Hepatocyte (in vitro differentiated cells): ENCODE measurements at regions not wholly inside any gene's neighbourhood (a gene's known extent, or its start where the extent isn't known, plus 50 kb on each side); places are given as distances from the start of the nearest gene placed in this dataset.

ENCODE experiments used
- DNase-seq: peaks from one replicate; pipeline ENCODE4 v3.0.0-alpha.2; 2016; ENCODE audit warnings: low spot score
- H2AFZ ChIP-seq: fragments of 200-600 bp; sonication (generic); 2 replicates; pipeline ENCODE4 v1.6.0; 2016; ENCODE audit warnings: antibody characterized with exemption, mild to moderate bottlenecking
- H3K27ac ChIP-seq: fragments of 200-600 bp; sonication (generic); 2 replicates; pipeline ENCODE4 v1.5.1; 2016; ENCODE audit warnings: mild to moderate bottlenecking
- H3K27me3 ChIP-seq: fragments of 200-600 bp; sonication (generic); 2 replicates; pipeline ENCODE4 v1.6.1; 2016
- H3K36me3 ChIP-seq: fragments of 200-600 bp; sonication (generic); replicated peaks from 2 replicates; pipeline ENCODE4 v1.5.1; 2016; ENCODE audit warnings: low read depth; ENCODE audit not compliant: insufficient read depth
- H3K4me1 ChIP-seq: fragments of 200-600 bp; sonication (generic); 2 replicates; pipeline ENCODE4 v1.5.1; 2016; ENCODE audit warnings: mild to moderate bottlenecking, moderate library complexity; ENCODE audit not compliant: insufficient read depth
- H3K4me2 ChIP-seq: fragments of 200-600 bp; sonication (generic); 2 replicates; pipeline ENCODE4 v1.6.0; 2016
- H3K4me3 ChIP-seq: fragments of 200-600 bp; sonication (generic); 2 replicates; pipeline ENCODE4 v1.5.1; 2016; ENCODE audit warnings: mild to moderate bottlenecking
- H3K79me2 ChIP-seq: fragments of 200-600 bp; sonication (generic); 2 replicates; pipeline ENCODE4 v1.6.0; 2017; ENCODE audit warnings: mild to moderate bottlenecking
- H3K9me2 ChIP-seq: fragments of 200-600 bp; sonication (generic); replicated peaks from 2 replicates; pipeline ENCODE4 v1.6.0; 2017; ENCODE audit warnings: mild to moderate bottlenecking; ENCODE audit not compliant: insufficient read depth
- H3K9me3 ChIP-seq: fragments of 200-600 bp; sonication (generic); 2 replicates; pipeline ENCODE4 v1.5.1; 2016; ENCODE audit warnings: low read depth, mild to moderate bottlenecking
- H4K20me1 ChIP-seq: fragments of 200-600 bp; sonication (generic); 2 replicates; pipeline ENCODE4 v1.6.0; 2016; ENCODE audit warnings: mild to moderate bottlenecking; ENCODE audit not compliant: insufficient read depth, poor library complexity, severe bottlenecking
- CTCF ChIP-seq: fragments of 200-600 bp; sonication (generic); IDR thresholded peaks from 2 replicates; pipeline ENCODE4 v1.5.1; 2016; ENCODE audit warnings: antibody characterized with exemption, mild to moderate bottlenecking; ENCODE audit not compliant: poor library complexity
- EZH2 ChIP-seq: fragments of 200-600 bp; sonication (generic); IDR thresholded peaks from 2 replicates; pipeline ENCODE4 v1.6.1; 2016; ENCODE audit warnings: antibody characterized with exemption, mild to moderate bottlenecking, borderline replicate concordance
- EZH2phosphoT487 ChIP-seq: fragments of 200-600 bp; sonication (generic); IDR thresholded peaks from one replicate; pipeline ENCODE4 v1.6.1; 2018; ENCODE audit warnings: antibody characterized with exemption, mild to moderate bottlenecking, low read depth, moderate library complexity; ENCODE audit not compliant: unreplicated experiment, severe bottlenecking
- WGBS: methylation state at CpG from one replicate; pipeline ENCODE4 v1.1.6; 2016; ENCODE audit warnings: low lambda C conversion rate; ENCODE audit errors: missing lambda C conversion rate; 5-methylcytosine and 5-hydroxymethylcytosine counted together

GRCh38 chr21:16082038-16082816, 352.4 kb downstream of the USP25 start:
- peak overlapping the region; percentile 35 for H2AFZ ChIP-seq
- no peaks in the 10 kb centered on the region for H3K79me2 ChIP-seq
- peak; percentile 21 for DNase-seq
- no peaks in the 10 kb centered on the region for H3K9me2 ChIP-seq
- H3K4me3 ChIP-seq, result no peak overlapping the region
- TF ChIP-seq EZH2phosphoT487 (no peak), CTCF (peak; percentile 57), EZH2 (no peak)
- no peaks in the 10 kb centered on the region for H3K36me3 ChIP-seq
- no peaks in the 10 kb centered on the region for H4K20me1 ChIP-seq
- no peak overlapping the region for H3K4me2 ChIP-seq
- 66% methylated on average over 6 of the region's 6 CpGs for WGBS
- no peaks in the 10 kb centered on the region for H3K27me3 ChIP-seq
- H3K27ac ChIP-seq, result no peak overlapping the region
- H3K4me1 ChIP-seq, result peaks cover 6% of the 10 kb centered on the region
- H3K9me3 ChIP-seq, result no peaks in the 10 kb centered on the region

GRCh38 chr21:16084776-16085364, 355.1 kb downstream of the USP25 start:
- no peak overlapping the region for H2AFZ ChIP-seq
- H3K9me2 ChIP-seq, result no peaks in the 10 kb centered on the region
- H3K36me3 ChIP-seq, result no peaks in the 10 kb centered on the region
- no peaks in the 10 kb centered on the region for H3K9me3 ChIP-seq
- TF ChIP-seq CTCF (no peak), EZH2phosphoT487 (no peak), EZH2 (no peak)
- no peaks in the 10 kb centered on the region for H4K20me1 ChIP-seq
- H3K79me2 ChIP-seq, result no peaks in the 10 kb centered on the region
- no peak for DNase-seq
- 81% methylated on average over 7 of the region's 7 CpGs for WGBS
- H3K27me3 ChIP-seq, result no peaks in the 10 kb centered on the region
- no peak overlapping the region for H3K4me2 ChIP-seq
- peaks cover 6% of the 10 kb centered on the region for H3K4me1 ChIP-seq
- no peak overlapping the region for H3K27ac ChIP-seq
- no peak overlapping the region for H3K4me3 ChIP-seq

- no peak for TF ChIP-seq EZH2phosphoT487
- no peak for TF ChIP-seq CTCF
- no peak for TF ChIP-seq EZH2
- Histone ChIP-seq H3K9me2 (no peaks in the 10 kb centered on the region), H3K4me3 (no peak overlapping the region), H3K27me3 (no peaks in the 10 kb centered on the region), H3K4me2 (no peak overlapping the region), H2AFZ (no peak overlapping the region), H3K9me3 (no peaks in the 10 kb centered on the region), H3K4me1 (peaks cover 1% of the 10 kb centered on the region), H4K20me1 (no peaks in the 10 kb centered on the region), H3K36me3 (no peaks in the 10 kb centered on the region), H3K27ac (no peak overlapping the region), H3K79me2 (no peaks in the 10 kb centered on the region)
- no peak for DNase-seq
- WGBS, result 92% methylated on average over 5 of the region's 5 CpGs
These were observed 355.6 kb downstream of the USP25 start for GRCh38 chr21:16085421-16085820.
